SK-N-MC (cell line): ENCODE measurements at regions not wholly inside any gene's neighbourhood (a gene's known extent, or its start where the extent isn't known, plus 50 kb on each side); places are given as distances from the start of the nearest gene placed in this dataset.

ENCODE experiments used
- DNase-seq: peaks from one replicate; pipeline ENCODE4 v3.0.0-alpha.2; 2011; ENCODE audit warnings: low read depth, low spot score
- H3K27ac ChIP-seq: fragments of 200-600 bp; sonication (generic); 2 replicates; pipeline ENCODE4 v1.5.1; 2016; ENCODE audit warnings: mixed run types
- H3K36me3 ChIP-seq: fragments of 200-600 bp; sonication (generic); 2 replicates; pipeline ENCODE4 v1.6.1; 2017; ENCODE audit warnings: antibody characterized with exemption, low read length, mixed read lengths; ENCODE audit not compliant: insufficient read depth
- H3K4me3 ChIP-seq: fragments of 200-600 bp; sonication (generic); 2 replicates; pipeline ENCODE4 v1.5.1; 2016
- H3K9ac ChIP-seq: fragments of 200-600 bp; sonication (generic); 2 replicates; pipeline ENCODE4 v1.8.0; 2017; ENCODE audit warnings: mixed run types, mixed read lengths; ENCODE audit not compliant: insufficient read length
- H3K9me3 ChIP-seq: fragments of 200-600 bp; sonication (generic); 2 replicates; pipeline ENCODE4 v1.6.1; 2017; ENCODE audit warnings: low read depth, mild to moderate bottlenecking, antibody characterized with exemption, low read length, moderate library complexity, mixed read lengths
- EZH2 ChIP-seq: fragments of 200-600 bp; sonication (generic); IDR thresholded peaks from one replicate; pipeline ENCODE4 v1.6.1; 2017; ENCODE audit warnings: antibody characterized with exemption
- FOXP2 ChIP-seq: optimal IDR thresholded peaks from 2 replicates; pipeline ENCODE3; 2011; ENCODE audit warnings: mild to moderate bottlenecking, moderate library complexity; ENCODE audit not compliant: insufficient read depth; ENCODE audit errors: extremely low read length, control extremely low read depth
- POLR2AphosphoS5 ChIP-seq: IDR thresholded peaks from 2 replicates; pipeline ENCODE4 v1.6.1; 2012; ENCODE audit warnings: mild to moderate bottlenecking, low read depth, low read length, borderline replicate concordance

GRCh38 chr2:174648896-174649295 lies 51.3 kb upstream of the WIPF1 start:
- no peak overlapping the region for H3K4me3 ChIP-seq
- no peaks in the 10 kb centered on the region for H3K36me3 ChIP-seq
- no peak overlapping the region for H3K9ac ChIP-seq
- no peak overlapping the region for H3K27ac ChIP-seq
- DNase-seq = no peak
- TF ChIP-seq FOXP2 = no peak
- no peak for TF ChIP-seq EZH2
- no peak for TF ChIP-seq POLR2AphosphoS5
- H3K9me3 ChIP-seq = peaks cover 8% of the 10 kb centered on the region; the same call in 1 of the 2 replicates
